Gastroesophageal sphincter (tissue), 3 donors: ENCODE measurements at regions not wholly inside any gene's neighbourhood (a gene's known extent, or its start where the extent isn't known, plus 50 kb on each side); places are given as distances from the start of the nearest gene placed in this dataset.

Experiments used
- CTCF ChIP-seq, 4 experiments: fragments of 200-600 bp in 2 of 4; fragments of 450-650 bp in 2 of 4; sonication (generic) in 1 of 4; IDR thresholded peaks; one replicate each; pipeline ENCODE4 v1.5.1; 2017 to 2019; ENCODE audit warnings: antibody characterized with exemption in 4 of 4, mild to moderate bottlenecking in 2 of 4, moderate library complexity in 2 of 4
- POLR2A ChIP-seq, 2 donors: fragments of 450-650 bp; IDR thresholded peaks; one replicate each; pipeline ENCODE4 v1.6.1; 2017; ENCODE audit warnings: antibody characterized with exemption in 2 of 2, mild to moderate bottlenecking in 2 of 2, moderate library complexity in 1 of 2

- TF ChIP-seq POLR2A (IDR thresholded peaks at IDR 0.05), result no peak
- TF ChIP-seq CTCF (IDR thresholded peaks at IDR 0.05), result no peak
Observed at GRCh38 chr5:62183727-62184126, 122.3 kb upstream of the KIF2A start.
